ENCODE measurements at regions not wholly inside any gene's neighbourhood (a gene's known extent, or its start where the extent isn't known, plus 50 kb on each side); places are given as distances from the start of the nearest gene placed in this dataset.
A peak's percentile ranks its signal among the peaks of the same experiment; 100 is the strongest.
"Not testable (repeated sequence)": the region's sequence is repeated elsewhere in the genome, so short reads cannot be mapped to it uniquely, and the experiment has no call there.

- no peak for DNase-seq (ENCODE audit: insufficient read length, low spot score)
- FAIRE-seq, result no peak
Observed at GRCh38 chr3:106114848-106115247, 246.0 kb upstream of the CBLB start.

GRCh38 chr3:106115557-106115956 is 246.7 kb upstream of the CBLB start:
- DNase-seq (ENCODE audit: insufficient read length, low spot score), result no peak
- FAIRE-seq, result no peak

GRCh38 chr3:106116733-106117489 is 248.1 kb upstream of the CBLB start:
- DNase-seq (ENCODE audit: insufficient read length, low spot score) (no peak), FAIRE-seq (no peak)

DNA sequence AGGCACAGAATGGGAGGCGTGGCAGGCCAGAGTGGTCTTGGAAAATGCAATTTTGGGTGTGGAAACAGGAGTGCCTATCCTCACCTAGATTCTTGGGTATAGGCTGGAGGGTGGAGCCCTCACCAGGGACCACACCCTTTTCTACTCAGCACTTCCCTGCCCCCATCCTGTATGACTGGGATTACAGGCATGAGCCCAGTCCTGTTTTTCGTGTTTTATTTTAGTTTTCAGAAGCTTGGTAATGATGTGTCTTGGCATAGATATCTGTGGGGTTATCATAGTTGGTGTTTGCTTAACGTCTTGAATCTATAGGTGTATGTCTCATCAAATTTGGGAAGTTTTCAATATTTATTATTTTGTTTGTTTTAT is 248.7 kb upstream of the CBLB start:
- no peak for DNase-seq (ENCODE audit: insufficient read length, low spot score)

GRCh38 chr3:106119614-106120082 is 250.8 kb upstream of the CBLB start:
- DNase-seq (ENCODE audit: insufficient read length, low spot score), result no peak
- no peak for FAIRE-seq

More for the DNA sequence above, 248.7 kb upstream of the CBLB start:
- no peak for FAIRE-seq

- FAIRE-seq (peak; percentile 4), DNase-seq (ENCODE audit: insufficient read length, low spot score) (no peak)
Observed at GRCh38 chr3:106120356-106120755, 251.5 kb upstream of the CBLB start.

- FAIRE-seq (no peak), DNase-seq (ENCODE audit: insufficient read length, low spot score) (no peak)
Observed at GRCh38 chr3:106121491-106122289, 252.9 kb upstream of the CBLB start.

- no peak for FAIRE-seq
Observed at GRCh38 chr3:106124818-106125217, 256.0 kb upstream of the CBLB start.

DNA sequence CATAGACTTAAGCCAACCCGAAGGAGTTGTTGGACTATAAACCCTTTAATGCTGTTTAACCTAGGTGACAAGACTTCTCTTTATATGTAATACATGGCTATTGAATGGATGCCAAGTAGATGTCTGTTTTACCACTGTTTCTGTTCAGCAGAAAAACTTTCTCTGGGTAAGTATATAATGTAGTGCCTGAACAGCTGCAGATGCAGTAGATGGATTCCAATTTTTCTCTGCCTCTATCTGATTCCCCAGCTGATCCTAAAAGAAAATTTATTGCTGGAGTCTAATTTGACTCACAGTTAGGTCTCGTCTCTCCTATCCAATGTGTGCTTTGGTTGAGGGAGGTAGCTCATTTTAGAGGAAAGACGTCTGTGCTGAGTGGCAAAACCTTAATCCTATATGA is 256.5 kb upstream of the CBLB start:
- FAIRE-seq (no peak), DNase-seq (ENCODE audit: insufficient read length, low spot score) (no peak)

More at GRCh38 chr3:106124818-106125217, 256.0 kb upstream of the CBLB start:
- DNase-seq (ENCODE audit: insufficient read length, low spot score), result no peak

DNA sequence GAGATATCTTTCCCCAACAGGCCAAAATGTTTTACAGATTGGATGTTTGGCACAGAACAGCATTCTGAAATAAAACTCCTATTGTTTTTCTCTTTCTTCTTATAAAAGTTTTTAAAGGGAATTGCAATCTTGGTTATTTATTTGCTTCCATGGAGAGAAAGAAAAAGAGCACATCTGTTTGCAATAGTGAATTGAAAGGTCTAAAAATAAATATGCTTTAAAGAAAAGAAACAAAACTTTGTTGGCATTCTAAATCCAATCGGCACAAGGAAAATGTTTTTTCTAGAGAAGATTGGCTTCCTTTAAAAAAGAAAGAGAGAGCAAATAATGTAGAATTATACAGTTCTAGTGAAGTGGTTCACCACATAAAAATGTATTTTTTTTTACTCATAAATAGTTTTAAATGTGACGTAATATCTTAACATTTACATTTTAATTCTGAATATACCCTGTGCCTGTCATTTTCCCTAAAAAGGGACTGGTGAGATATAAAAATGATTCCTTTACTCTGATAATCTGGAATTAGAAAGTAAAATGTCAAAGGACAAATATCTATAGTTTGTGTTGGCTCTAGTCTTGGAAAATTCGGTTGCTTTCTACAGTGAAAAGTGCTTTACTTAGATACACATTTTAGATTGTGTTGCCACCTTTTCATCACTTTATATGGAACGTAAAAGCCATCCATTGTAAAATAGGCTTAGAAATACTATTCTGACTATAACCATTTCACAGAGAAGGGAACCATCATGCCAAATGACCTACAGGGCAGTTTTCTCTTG is 257.4 kb upstream of the CBLB start:
- no peak for DNase-seq (ENCODE audit: insufficient read length, low spot score)
- FAIRE-seq, result no peak

- FAIRE-seq, result no peak
- no peak for DNase-seq (ENCODE audit: insufficient read length, low spot score)
Observed at GRCh38 chr3:106126846-106127235, 258.0 kb upstream of the CBLB start.

DNA sequence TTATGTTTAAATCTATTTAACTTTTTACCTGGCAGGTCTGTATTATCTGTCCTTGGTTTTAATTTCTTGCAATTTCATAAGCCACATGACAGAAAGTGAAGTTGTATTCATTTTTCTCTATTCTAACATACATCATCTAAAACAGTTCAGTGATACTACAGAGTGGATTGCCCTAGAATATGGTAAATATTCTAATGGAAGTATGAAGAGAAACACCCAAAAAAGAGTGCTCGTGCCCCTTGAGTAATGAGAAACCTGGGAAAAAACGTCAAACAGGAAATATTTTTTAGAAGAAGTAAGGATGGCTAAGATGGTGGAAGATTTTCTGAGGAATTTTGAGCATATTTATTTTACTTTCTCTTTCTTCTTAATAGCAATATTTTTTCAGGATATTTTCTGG is 261.1 kb upstream of the CBLB start:
- no peak for FAIRE-seq
- DNase-seq (ENCODE audit: insufficient read length, low spot score), result no peak

- FAIRE-seq (peak; percentile 92), DNase-seq (ENCODE audit: insufficient read length, low spot score) (peak; percentile 44)
Observed at GRCh38 chr3:106130384-106131198, 261.8 kb upstream of the CBLB start.

GRCh38 chr3:106135451-106136160 is 266.8 kb upstream of the CBLB start:
- DNase-seq (ENCODE audit: insufficient read length, low spot score) (no peak), FAIRE-seq (peak; percentile 62)

DNA sequence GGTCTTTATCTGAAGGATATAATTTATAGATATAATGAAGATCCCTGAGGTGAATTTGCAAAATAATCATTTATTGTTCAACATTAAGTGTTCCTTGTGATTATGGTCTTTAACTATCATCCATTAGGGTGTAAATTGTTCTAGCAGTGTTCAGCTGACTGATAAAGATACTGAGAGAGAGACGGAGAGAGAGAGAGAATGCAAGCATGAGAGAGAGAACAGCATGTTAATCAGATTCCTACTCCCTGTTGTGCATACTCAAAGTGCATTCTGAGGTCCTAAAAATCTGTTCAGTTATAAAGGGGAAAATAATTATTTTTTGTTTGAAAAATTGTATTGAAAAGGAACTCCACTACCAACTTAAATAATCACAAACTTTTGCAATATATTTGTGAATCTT is 271.0 kb upstream of the CBLB start:
- FAIRE-seq, result no peak
- DNase-seq (ENCODE audit: insufficient read length, low spot score), result no peak

GRCh38 chr3:106140431-106140830 is 271.6 kb upstream of the CBLB start:
- FAIRE-seq (no peak), DNase-seq (ENCODE audit: insufficient read length, low spot score) (no peak)

GRCh38 chr3:106144030-106144429 is 275.2 kb upstream of the CBLB start:
- DNase-seq (ENCODE audit: insufficient read length, low spot score) (no peak), FAIRE-seq (no peak)

- not testable (repeated sequence) for DNase-seq (ENCODE audit: insufficient read length, low spot score); FAIRE-seq
Observed at GRCh38 chr3:106148440-106149082, 279.7 kb upstream of the CBLB start.

- FAIRE-seq, result no peak
Observed at GRCh38 chr3:106157411-106157810, 288.6 kb upstream of the CBLB start.

More at GRCh38 chr3:106157411-106157810, 288.6 kb upstream of the CBLB start:
- DNase-seq (ENCODE audit: insufficient read length, low spot score), result no peak
